ENCODE measurements at regions not wholly inside any gene's neighbourhood (a gene's known extent, or its start where the extent isn't known, plus 50 kb on each side); places are given as distances from the start of the nearest gene placed in this dataset.

- no peak for DNase-seq
Observed at GRCh38 chr1:112783059-112783458, 67.9 kb upstream of the PPM1J start.

- DNase-seq = no peak
Observed at GRCh38 chr1:112779665-112780526, 64.8 kb upstream of the PPM1J start.

GRCh38 chr1:112778137-112778536, 63.0 kb upstream of the PPM1J start:
- DNase-seq = no peak

GRCh38 chr1:112776688-112777087, 61.6 kb upstream of the PPM1J start:
- no peak for DNase-seq

- no peak for DNase-seq
Observed at GRCh38 chr1:112772781-112773180, 57.6 kb upstream of the PPM1J start.

- no peak for DNase-seq
Observed at GRCh38 chr1:112770724-112771123, 55.6 kb upstream of the PPM1J start.

GRCh38 chr1:112769611-112770010, 54.5 kb upstream of the PPM1J start:
- DNase-seq = no peak

- no peak for DNase-seq
Observed at GRCh38 chr1:112767646-112768045, 52.5 kb upstream of the PPM1J start.

All from SW 1271 (cell line).